Breast epithelium (tissue), 3 donors: ENCODE measurements at regions not wholly inside any gene's neighbourhood (a gene's known extent, or its start where the extent isn't known, plus 50 kb on each side); places are given as distances from the start of the nearest gene placed in this dataset.

Source experiments
- CTCF ChIP-seq, 3 donors: fragments of 450-650 bp; IDR thresholded peaks; one replicate each; pipeline ENCODE4 v1.5.1; 2016 to 2017; ENCODE audit warnings: antibody characterized with exemption in 3 of 3, mild to moderate bottlenecking in 3 of 3, moderate library complexity in 3 of 3
- POLR2A ChIP-seq: fragments of 450-650 bp; IDR thresholded peaks from one replicate; pipeline ENCODE4 v1.6.1; 2016; ENCODE audit warnings: antibody characterized with exemption, mild to moderate bottlenecking, moderate library complexity
- POLR2AphosphoS5 ChIP-seq, 3 donors: sonication (generic); formaldehyde crosslinking; IDR thresholded peaks; one replicate each; pipeline ENCODE4 v1.6.1; 2017; ENCODE audit warnings: antibody characterized with exemption in 3 of 3

- TF ChIP-seq POLR2AphosphoS5 (IDR thresholded peaks at IDR 0.05) (no peak), CTCF (IDR thresholded peaks at IDR 0.05) (no peak), POLR2A (no peak)
Observed at GRCh38 chr1:178575611-178576361, 62.9 kb downstream of the TEX35 start.
